Trophoblast cell (in vitro differentiated cells and primary cell): ENCODE measurements at regions not wholly inside any gene's neighbourhood (a gene's known extent, or its start where the extent isn't known, plus 50 kb on each side); places are given as distances from the start of the nearest gene placed in this dataset.

Experiments
- DNase-seq, 2 donors: peaks; one replicate each; pipeline ENCODE4 v3.0.0-alpha.2; 2016
- H2AFZ ChIP-seq: 2 replicates; pipeline ENCODE4 v1.6.1; 2013; ENCODE audit warnings: low read length, moderate library complexity, mild to moderate bottlenecking; ENCODE audit not compliant: insufficient read depth, poor library complexity
- H2AK5ac ChIP-seq: 2 replicates; pipeline ENCODE4 v1.6.1; 2013; ENCODE audit warnings: mild to moderate bottlenecking, low read length
- H2BK120ac ChIP-seq: 2 replicates; pipeline ENCODE4 v1.6.1; 2013; ENCODE audit warnings: low read length, mild to moderate bottlenecking, moderate library complexity; ENCODE audit not compliant: insufficient read depth, poor library complexity
- H2BK12ac ChIP-seq: 2 replicates; pipeline ENCODE4 v1.6.1; 2013; ENCODE audit warnings: mild to moderate bottlenecking, low read length, moderate library complexity
- H2BK5ac ChIP-seq: 2 replicates; pipeline ENCODE4 v1.6.1; 2013; ENCODE audit warnings: low read length, low read depth, moderate library complexity, mild to moderate bottlenecking; ENCODE audit not compliant: poor library complexity
- H3K14ac ChIP-seq: 2 replicates; pipeline ENCODE4 v1.6.1; 2013; ENCODE audit warnings: mild to moderate bottlenecking, low read length
- H3K18ac ChIP-seq: 2 replicates; pipeline ENCODE4 v1.6.1; 2013; ENCODE audit warnings: mild to moderate bottlenecking, low read length
- H3K23ac ChIP-seq: 2 replicates; pipeline ENCODE4 v1.6.1; 2013; ENCODE audit warnings: low read length
- H3K27ac ChIP-seq: 2 replicates; pipeline ENCODE4 v1.5.1; 2013; ENCODE audit warnings: low read depth, mild to moderate bottlenecking, inconsistent platforms, low read length, moderate library complexity
- H3K27me3 ChIP-seq: 2 replicates; pipeline ENCODE4 v1.6.1; 2013; ENCODE audit warnings: inconsistent platforms, mild to moderate bottlenecking, low read length, moderate library complexity; ENCODE audit not compliant: insufficient read depth
- H3K36me3 ChIP-seq, 2 experiments: 1 replicate in 1 of 2; 2 replicates in 1 of 2; pipeline ENCODE4 v1.6.1; 2013; ENCODE audit warnings: low read length in 2 of 2, mild to moderate bottlenecking in 2 of 2, moderate library complexity in 1 of 2; ENCODE audit not compliant: insufficient read depth in 2 of 2, control insufficient read depth in 1 of 2
- H3K4ac ChIP-seq: 2 replicates; pipeline ENCODE4 v1.6.1; 2013; ENCODE audit warnings: low read depth, mild to moderate bottlenecking, low read length, moderate library complexity
- H3K4me1 ChIP-seq, 2 experiments: 1 replicate in 1 of 2; 2 replicates in 1 of 2; pipeline ENCODE4 v1.6.1; 2013; ENCODE audit warnings: low read length in 2 of 2, mild to moderate bottlenecking in 2 of 2, moderate library complexity in 1 of 2; ENCODE audit not compliant: insufficient read depth in 2 of 2, control insufficient read depth in 1 of 2
- H3K4me2 ChIP-seq: 2 replicates; pipeline ENCODE4 v1.6.1; 2013; ENCODE audit warnings: inconsistent platforms, mild to moderate bottlenecking, low read length, moderate library complexity
- H3K4me3 ChIP-seq: 2 replicates; pipeline ENCODE4 v1.5.1; 2013; ENCODE audit warnings: mild to moderate bottlenecking, low read depth, low read length, inconsistent platforms
- H3K79me1 ChIP-seq: one replicate; pipeline ENCODE4 v1.6.1; 2013; ENCODE audit warnings: low read length
- H3K79me2 ChIP-seq: 2 replicates; pipeline ENCODE4 v1.6.1; 2013; ENCODE audit warnings: low read length, mild to moderate bottlenecking; ENCODE audit not compliant: control insufficient read depth, insufficient read depth, poor library complexity
- H3K9ac ChIP-seq: 2 replicates; pipeline ENCODE4 v1.6.1; 2013; ENCODE audit warnings: mild to moderate bottlenecking, low read length
- H3K9me3 ChIP-seq: 2 replicates; pipeline ENCODE4 v1.6.1; 2013; ENCODE audit warnings: low read depth, mild to moderate bottlenecking, control low read depth, inconsistent platforms, low read length; ENCODE audit not compliant: insufficient read depth
- H4K12ac ChIP-seq: 2 replicates; pipeline ENCODE4 v1.6.1; 2013; ENCODE audit warnings: low read depth, mild to moderate bottlenecking, low read length, moderate library complexity
- H4K8ac ChIP-seq: 2 replicates; pipeline ENCODE4 v1.6.1; 2013; ENCODE audit warnings: low read depth, mild to moderate bottlenecking, low read length, moderate library complexity
- H4K91ac ChIP-seq: one replicate; pipeline ENCODE4 v1.6.1; 2013; ENCODE audit warnings: low read depth, mild to moderate bottlenecking, low read length, moderate library complexity
- WGBS: extraction: QIAGEN DNeasy Blood & Tissue Kit; methylation state at CpG from one replicate; pipeline ENCODE4 v1.1.7; 2013; ENCODE audit warnings: missing lambda C conversion rate; ENCODE audit not compliant: insufficient read length, insufficient coverage; ENCODE audit errors: extremely low coverage; 5-methylcytosine and 5-hydroxymethylcytosine counted together

DNA sequence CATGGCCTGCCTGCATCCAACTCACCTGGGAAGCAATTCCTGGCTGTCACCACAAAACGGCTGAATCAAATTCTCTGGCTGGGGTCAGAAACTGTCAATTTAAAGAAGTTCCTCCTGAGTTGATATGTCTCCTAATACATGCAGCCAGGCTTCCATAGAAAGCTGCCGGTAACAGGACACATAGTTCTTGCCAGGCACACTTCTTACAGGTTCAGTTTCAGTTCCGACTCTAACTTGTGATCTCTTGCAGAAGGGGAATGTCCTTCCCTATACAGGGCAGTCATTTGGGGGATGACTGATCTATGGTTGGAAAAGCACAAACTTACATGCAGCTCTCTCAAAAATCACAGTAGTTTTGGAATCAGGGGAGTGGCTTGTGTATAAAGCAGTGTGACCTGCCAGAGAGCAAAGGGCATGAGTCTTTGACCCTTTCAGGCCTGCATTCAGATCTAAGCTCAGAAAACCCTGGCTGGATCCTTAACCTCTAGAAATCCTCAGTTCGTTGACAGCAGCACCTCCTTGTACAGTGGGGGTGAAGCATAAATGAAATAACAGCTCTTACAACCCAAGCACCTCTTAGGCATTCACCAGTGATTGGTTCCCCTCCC lies 195.6 kb downstream of the SCP2D1 start:
- no peak overlapping the region for H2AFZ ChIP-seq
- H4K91ac ChIP-seq, result no peak overlapping the region
- no peak overlapping the region for H2BK5ac ChIP-seq
- no peak overlapping the region for H3K23ac ChIP-seq
- no peak overlapping the region for H2AK5ac ChIP-seq
- no peak overlapping the region for H4K12ac ChIP-seq
- H3K4me1 ChIP-seq, result no peaks in the 10 kb centered on the region
- H3K4me3 ChIP-seq, result no peak overlapping the region
- no peak overlapping the region for H2BK120ac ChIP-seq
- no CpG with 5 or more reads among the region's 4 CpGs for WGBS
- no peak overlapping the region for H2BK12ac ChIP-seq
- DNase-seq, result no peak
- H3K79me2 ChIP-seq, result no peaks in the 10 kb centered on the region
- no peak overlapping the region for H3K9ac ChIP-seq
- no peak overlapping the region for H3K27ac ChIP-seq
- H3K4ac ChIP-seq, result no peak overlapping the region
- H3K9me3 ChIP-seq, result no peaks in the 10 kb centered on the region
- no peaks in the 10 kb centered on the region for H3K36me3 ChIP-seq
- no peak overlapping the region for H3K4me2 ChIP-seq
- H3K14ac ChIP-seq, result no peak overlapping the region
- no peak overlapping the region for H3K18ac ChIP-seq
- no peaks in the 10 kb centered on the region for H3K79me1 ChIP-seq
- no peaks in the 10 kb centered on the region for H3K27me3 ChIP-seq
- no peak overlapping the region for H4K8ac ChIP-seq

DNA sequence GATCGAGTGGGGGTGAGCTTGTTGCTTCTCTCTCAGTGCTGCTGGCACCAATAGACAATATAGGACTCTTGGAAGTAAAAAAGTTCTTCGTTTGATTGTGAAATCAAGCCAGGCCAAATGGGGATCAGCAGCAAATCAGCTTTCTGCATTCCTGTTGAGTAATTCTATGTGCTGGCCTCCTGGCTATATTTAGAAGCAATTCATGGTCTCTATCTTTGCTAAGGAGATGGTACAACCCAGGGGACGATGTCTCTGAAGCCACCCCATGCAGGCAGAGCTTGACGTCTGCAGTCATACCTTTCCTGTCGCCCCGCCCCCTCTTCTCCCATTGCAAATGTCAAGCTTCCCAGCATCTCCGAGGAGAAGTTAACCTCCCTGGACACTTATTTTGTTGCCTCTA lies 199.1 kb downstream of the SCP2D1 start:
- Histone ChIP-seq H3K18ac (no peak overlapping the region), H3K14ac (no peak overlapping the region), H3K9ac (no peak overlapping the region), H3K9me3 (no peaks in the 10 kb centered on the region), H3K27ac (no peak overlapping the region), H2BK5ac (no peak overlapping the region), H4K12ac (no peak overlapping the region), H3K4me1 (no peaks in the 10 kb centered on the region), H3K79me2 (no peaks in the 10 kb centered on the region), H3K23ac (no peak overlapping the region), H3K36me3 (no peaks in the 10 kb centered on the region), H2BK12ac (no peak overlapping the region), H3K4ac (no peak overlapping the region), H3K4me2 (no peak overlapping the region), H3K79me1 (no peaks in the 10 kb centered on the region), H4K8ac (no peak overlapping the region), H3K4me3 (no peak overlapping the region), H3K27me3 (no peaks in the 10 kb centered on the region), H4K91ac (no peak overlapping the region), H2BK120ac (no peak overlapping the region), H2AFZ (no peak overlapping the region), H2AK5ac (no peak overlapping the region)
- WGBS, result no CpG with 5 or more reads among the region's 7 CpGs
- peak in 1 of 2 donors; percentile 47 for DNase-seq

DNA sequence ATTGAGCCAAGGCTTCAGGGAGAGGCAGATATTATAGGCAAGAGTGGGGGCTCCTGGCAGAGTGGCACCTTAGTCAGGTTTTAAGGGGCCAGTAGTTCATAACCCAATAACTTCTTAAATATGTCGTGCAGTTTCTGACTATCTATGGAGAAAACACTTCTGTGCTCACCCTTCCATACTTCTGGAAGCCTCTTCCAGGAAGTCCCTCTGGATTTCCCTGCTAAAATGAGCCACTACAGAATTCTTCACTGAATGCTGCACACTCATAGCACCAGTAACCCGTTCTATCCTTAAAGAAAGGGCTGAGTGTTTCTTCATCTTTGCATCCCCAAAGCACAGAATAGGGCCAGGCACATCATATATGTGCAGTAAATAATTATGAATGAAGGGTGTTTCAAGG lies 198.5 kb upstream of the SLC24A3 start:
- H3K4me2 ChIP-seq, result no peak overlapping the region
- no peak overlapping the region for H3K4me3 ChIP-seq
- H2BK5ac ChIP-seq, result no peak overlapping the region
- H3K79me2 ChIP-seq, result no peaks in the 10 kb centered on the region
- H3K27me3 ChIP-seq, result no peaks in the 10 kb centered on the region
- no peak overlapping the region for H3K27ac ChIP-seq
- no peak overlapping the region for H2AFZ ChIP-seq
- H3K9me3 ChIP-seq, result no peaks in the 10 kb centered on the region
- no peak overlapping the region for H3K9ac ChIP-seq
- no peak overlapping the region for H2AK5ac ChIP-seq
- no peaks in the 10 kb centered on the region for H3K79me1 ChIP-seq
- no peak overlapping the region for H3K14ac ChIP-seq
- no CpG with 5 or more reads among the region's 2 CpGs for WGBS
- DNase-seq, result no peak
- H3K23ac ChIP-seq, result no peak overlapping the region
- H4K12ac ChIP-seq, result no peak overlapping the region
- no peaks in the 10 kb centered on the region for H3K4me1 ChIP-seq
- no peak overlapping the region for H4K8ac ChIP-seq
- no peak overlapping the region for H4K91ac ChIP-seq
- H3K4ac ChIP-seq, result no peak overlapping the region
- no peak overlapping the region for H2BK12ac ChIP-seq
- no peaks in the 10 kb centered on the region for H3K36me3 ChIP-seq
- no peak overlapping the region for H2BK120ac ChIP-seq
- H3K18ac ChIP-seq, result no peak overlapping the region

DNA sequence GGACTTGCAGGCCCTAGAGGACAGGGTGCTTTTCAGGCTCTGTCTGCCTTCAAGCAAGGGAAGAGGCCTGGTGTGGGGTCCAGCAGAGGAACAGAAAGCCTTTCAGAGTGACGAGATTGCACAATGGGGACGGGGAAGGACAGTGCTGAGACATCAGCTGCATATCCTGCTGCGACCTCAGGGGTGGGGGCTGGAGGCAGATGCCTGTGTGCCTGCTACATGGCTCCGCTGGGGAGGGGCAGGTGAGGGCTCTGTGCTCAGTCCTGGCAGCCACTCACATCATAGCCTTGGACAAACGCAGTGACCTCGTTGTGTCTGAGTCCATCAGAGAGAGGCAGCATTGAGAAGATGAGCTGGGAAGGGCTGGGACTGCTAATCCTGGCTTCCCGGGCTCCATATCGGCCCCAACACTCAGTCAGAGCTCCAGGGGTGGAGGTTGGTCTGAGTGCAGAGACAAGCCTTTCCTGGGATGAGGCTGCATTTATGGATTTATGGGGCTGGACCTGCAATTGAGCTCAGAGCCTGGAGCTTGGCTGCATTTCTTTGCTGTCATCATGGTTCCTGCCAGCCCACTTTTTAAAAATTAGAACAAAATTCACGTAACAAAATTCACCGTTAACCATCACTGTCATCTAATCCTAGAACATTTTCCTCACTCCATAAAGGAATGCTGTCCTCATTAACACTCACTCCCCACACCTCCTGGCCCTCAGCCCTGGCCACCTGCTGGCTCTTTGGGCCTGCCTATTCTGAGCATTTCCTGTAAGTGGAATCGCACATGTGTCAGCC lies 196.9 kb upstream of the SLC24A3 start:
- no peak overlapping the region for H4K91ac ChIP-seq
- no peak overlapping the region for H3K23ac ChIP-seq
- no peak overlapping the region for H3K18ac ChIP-seq
- WGBS, result 100% methylated on average over 2 of the region's 11 CpGs
- no peak overlapping the region for H3K4ac ChIP-seq
- no peak overlapping the region for H4K12ac ChIP-seq
- no peaks in the 10 kb centered on the region for H3K9me3 ChIP-seq
- H3K79me1 ChIP-seq, result no peaks in the 10 kb centered on the region
- H3K27ac ChIP-seq, result no peak overlapping the region
- no peaks in the 10 kb centered on the region for H3K79me2 ChIP-seq
- no peak overlapping the region for H4K8ac ChIP-seq
- no peak overlapping the region for H3K14ac ChIP-seq
- H3K4me3 ChIP-seq, result no peak overlapping the region
- no peak overlapping the region for H2BK12ac ChIP-seq
- DNase-seq, result no peak
- no peak overlapping the region for H2AK5ac ChIP-seq
- no peaks in the 10 kb centered on the region for H3K4me1 ChIP-seq
- no peak overlapping the region for H2BK120ac ChIP-seq
- no peak overlapping the region for H3K9ac ChIP-seq
- H3K36me3 ChIP-seq, result no peaks in the 10 kb centered on the region
- no peak overlapping the region for H3K4me2 ChIP-seq
- H3K27me3 ChIP-seq, result no peaks in the 10 kb centered on the region
- no peak overlapping the region for H2BK5ac ChIP-seq
- no peak overlapping the region for H2AFZ ChIP-seq
